ENCODE measurements at regions not wholly inside any gene's neighbourhood (a gene's known extent, or its start where the extent isn't known, plus 50 kb on each side); places are given as distances from the start of the nearest gene placed in this dataset.
A peak's percentile ranks its signal among the peaks of the same experiment; 100 is the strongest.

DNA sequence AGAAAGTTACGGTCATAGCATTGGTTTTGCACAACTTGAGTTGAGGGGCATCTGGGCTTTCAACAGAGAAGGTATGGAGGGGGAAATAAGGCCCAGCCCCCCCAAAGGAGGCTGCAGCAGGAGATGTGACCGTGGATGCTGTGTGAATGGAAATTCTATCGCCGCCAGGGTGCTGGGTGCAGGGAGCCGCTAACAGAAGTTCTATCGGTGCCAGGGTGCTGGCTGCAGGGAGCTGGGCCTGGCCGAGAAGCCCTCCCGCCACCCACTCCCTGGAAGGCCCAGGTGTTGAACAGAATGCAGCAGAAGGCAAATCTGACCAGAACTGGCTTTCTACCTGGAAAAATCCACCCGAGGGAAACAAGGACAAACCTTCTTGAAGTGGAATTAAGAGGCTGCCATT lies 115.0 kb downstream of the SHANK2 start:
- DNase-seq (ENCODE audit: low spot score): no peak
- H3K27ac ChIP-seq: no peak overlapping the region
- CTCF ChIA-PET: no interaction called here
- POLR2A ChIA-PET (ENCODE audit: low non-redundant PET): no interaction called here
- TF ChIP-seq, protein P1, sequence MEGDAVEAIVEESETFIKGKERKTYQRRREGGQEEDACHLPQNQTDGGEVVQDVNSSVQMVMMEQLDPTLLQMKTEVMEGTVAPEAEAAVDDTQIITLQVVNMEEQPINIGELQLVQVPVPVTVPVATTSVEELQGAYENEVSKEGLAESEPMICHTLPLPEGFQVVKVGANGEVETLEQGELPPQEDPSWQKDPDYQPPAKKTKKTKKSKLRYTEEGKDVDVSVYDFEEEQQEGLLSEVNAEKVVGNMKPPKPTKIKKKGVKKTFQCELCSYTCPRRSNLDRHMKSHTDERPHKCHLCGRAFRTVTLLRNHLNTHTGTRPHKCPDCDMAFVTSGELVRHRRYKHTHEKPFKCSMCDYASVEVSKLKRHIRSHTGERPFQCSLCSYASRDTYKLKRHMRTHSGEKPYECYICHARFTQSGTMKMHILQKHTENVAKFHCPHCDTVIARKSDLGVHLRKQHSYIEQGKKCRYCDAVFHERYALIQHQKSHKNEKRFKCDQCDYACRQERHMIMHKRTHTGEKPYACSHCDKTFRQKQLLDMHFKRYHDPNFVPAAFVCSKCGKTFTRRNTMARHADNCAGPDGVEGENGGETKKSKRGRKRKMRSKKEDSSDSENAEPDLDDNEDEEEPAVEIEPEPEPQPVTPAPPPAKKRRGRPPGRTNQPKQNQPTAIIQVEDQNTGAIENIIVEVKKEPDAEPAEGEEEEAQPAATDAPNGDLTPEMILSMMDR (conservative IDR thresholded peaks at IDR 0.05; ENCODE audit: low read depth): no peak

DNA sequence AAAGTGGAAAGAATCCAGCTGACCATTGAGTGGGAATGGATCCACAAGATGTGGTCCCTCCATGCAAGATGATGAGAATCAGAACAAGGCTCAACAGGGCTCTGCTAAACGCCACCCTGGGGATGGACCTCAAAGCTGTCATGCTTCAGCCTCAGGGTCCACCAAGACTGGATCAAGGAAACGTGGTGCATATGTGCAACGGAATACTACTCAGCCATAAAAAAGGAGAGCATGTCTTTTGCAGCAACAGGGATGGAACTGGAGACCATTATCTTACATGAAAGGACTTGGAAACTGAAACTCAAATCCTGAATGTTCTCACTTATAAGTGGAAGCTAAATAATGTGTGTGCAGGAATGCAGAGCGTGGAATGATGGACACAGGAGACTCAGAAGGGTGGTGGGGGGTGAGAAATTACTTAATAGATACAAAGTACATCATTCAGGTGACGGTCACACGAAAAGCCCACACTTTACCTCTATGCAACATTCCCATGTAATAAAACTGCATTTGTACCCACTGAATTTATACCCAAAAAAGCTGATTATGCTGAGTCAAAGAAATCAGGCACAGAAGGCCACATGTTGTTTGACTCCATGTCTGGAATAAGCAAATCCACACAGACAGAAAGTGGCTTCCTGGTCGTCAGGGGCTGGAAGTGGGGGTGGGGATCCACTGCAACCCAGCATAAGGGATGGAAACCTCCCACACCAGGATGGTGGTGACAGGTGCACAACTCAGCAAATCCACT lies 116.1 kb downstream of the SHANK2 start:
- TF ChIP-seq, protein P1 (conservative IDR thresholded peaks at IDR 0.05; ENCODE audit: low read depth): no peak
- DNase-seq (ENCODE audit: low spot score): no peak
- POLR2A ChIA-PET (ENCODE audit: low non-redundant PET): no interaction called here
- CTCF ChIA-PET: interaction anchor here (0.7 kb wide), 1 partner anchor 241 kb away, joined by 3 read pairs; no protein-coding TSS in a partner anchor
- no peak overlapping the region for H3K27ac ChIP-seq

DNA sequence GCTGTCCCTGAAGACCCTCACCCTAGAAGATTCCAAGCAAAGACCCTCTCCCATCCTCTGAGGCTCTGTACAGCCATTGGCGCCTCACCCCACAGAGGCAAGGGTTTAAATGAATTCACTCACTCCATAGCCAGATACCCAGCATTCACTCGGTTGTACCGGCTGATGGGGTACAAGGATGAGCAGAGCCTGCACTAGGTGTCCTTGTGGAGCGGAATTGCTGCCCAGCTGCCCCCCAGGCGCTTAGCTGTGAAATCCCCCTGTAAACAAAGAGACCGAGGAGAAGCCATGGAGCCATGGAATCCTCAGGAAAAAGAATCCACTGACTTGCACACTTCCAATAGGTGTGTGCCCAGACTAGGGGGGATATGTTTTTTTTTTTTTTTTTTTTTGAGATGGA lies 117.3 kb downstream of the SHANK2 start:
- no peak overlapping the region for H3K27ac ChIP-seq
- DNase-seq (ENCODE audit: low spot score): no peak
- TF ChIP-seq, protein P1 (conservative IDR thresholded peaks at IDR 0.05; ENCODE audit: low read depth): no peak
- ChIA-PET POLR2A (ENCODE audit: low non-redundant PET) (no interaction called here), CTCF (interaction anchor here (0.6 kb wide), 1 partner anchor 17 kb away, joined by 4 read pairs; no protein-coding TSS in a partner anchor)

DNA sequence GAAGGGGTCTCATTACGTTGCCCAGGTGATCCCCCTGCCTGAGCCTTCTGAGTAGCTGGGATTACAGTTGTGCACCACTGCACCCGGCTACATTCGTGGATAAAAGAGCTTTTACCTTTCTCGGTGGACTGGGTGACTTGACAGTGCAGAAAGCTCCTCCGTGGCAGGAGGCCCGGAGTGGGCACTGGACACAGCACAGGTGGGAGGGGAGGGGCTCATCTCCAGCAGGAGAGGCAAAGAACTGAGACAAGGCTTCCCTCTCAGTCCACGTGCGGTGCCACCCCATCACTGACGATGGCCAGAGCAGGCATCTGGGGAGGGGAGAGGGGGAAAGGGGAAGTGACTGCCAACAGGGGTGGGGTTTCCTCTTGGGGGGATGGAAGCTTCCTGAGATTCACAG lies 118.4 kb downstream of the SHANK2 start:
- DNase-seq (ENCODE audit: low spot score): no peak
- ChIA-PET CTCF (no interaction called here), POLR2A (ENCODE audit: low non-redundant PET) (no interaction called here)
- TF ChIP-seq, protein P1 (conservative IDR thresholded peaks at IDR 0.05; ENCODE audit: low read depth): no peak
- no peak overlapping the region for H3K27ac ChIP-seq

DNA sequence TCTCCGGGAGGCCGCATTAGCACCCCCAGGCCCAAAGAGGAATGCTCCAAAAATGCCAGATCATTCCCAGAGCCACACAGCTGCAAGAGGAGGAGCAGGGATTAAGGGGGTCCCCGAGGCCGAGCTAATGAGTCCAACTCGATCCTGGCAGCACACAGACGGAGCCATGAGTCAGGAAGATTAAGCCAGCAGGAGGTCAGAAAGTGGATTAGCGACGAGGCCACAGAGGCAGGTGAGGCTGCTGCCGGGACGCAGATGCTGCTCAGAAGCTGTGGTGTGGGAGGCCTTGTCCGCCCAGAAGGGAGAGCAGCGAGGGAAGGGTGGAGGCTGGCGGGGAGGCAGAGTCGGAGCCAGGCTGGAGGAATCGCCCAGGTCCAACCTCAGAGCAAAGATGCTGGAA lies 120.5 kb downstream of the SHANK2 start:
- ChIA-PET POLR2A (ENCODE audit: low non-redundant PET) (no interaction called here), CTCF (no interaction called here)
- H3K27ac ChIP-seq: no peak overlapping the region
- TF ChIP-seq, protein P1 (conservative IDR thresholded peaks at IDR 0.05; ENCODE audit: low read depth): no peak
- DNase-seq (ENCODE audit: low spot score): no peak

DNA sequence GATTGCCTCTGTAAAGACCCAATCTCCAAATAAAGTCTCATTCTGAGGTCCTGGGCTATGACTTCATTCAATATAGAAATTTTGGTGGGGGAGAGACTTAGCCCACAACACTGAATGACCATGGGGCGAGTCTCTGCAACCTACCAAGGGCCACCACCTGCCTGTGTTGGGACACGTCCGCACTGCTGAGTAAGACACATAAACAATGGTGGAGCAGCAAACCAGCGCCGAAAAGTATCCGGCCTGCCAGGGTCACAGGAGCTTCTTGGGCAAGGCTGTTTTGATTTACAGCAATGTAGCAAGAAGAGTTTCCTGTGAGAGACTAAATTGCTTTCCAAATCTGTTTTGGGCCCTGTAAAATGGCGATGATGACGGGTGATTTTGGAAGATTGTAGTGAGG lies 122.3 kb downstream of the SHANK2 start:
- TF ChIP-seq, protein P1 (conservative IDR thresholded peaks at IDR 0.05; ENCODE audit: low read depth): no peak
- CTCF ChIA-PET: interaction anchor here (0.6 kb wide), 1 partner anchor 572 kb away, joined by 3 read pairs; no protein-coding TSS in a partner anchor
- peak overlapping the region; percentile 88 for H3K27ac ChIP-seq
- peak; percentile 48 for DNase-seq (ENCODE audit: low spot score)
- POLR2A ChIA-PET (ENCODE audit: low non-redundant PET): no interaction called here

All from RWPE1 (cell line).